Astrocyte of the cerebellum (primary cell): ENCODE measurements at regions not wholly inside any gene's neighbourhood (a gene's known extent, or its start where the extent isn't known, plus 50 kb on each side); places are given as distances from the start of the nearest gene placed in this dataset.

ENCODE experiments used
- DNase-seq: peaks from one replicate; pipeline ENCODE4 v3.0.0-alpha.2; 2011; ENCODE audit warnings: low read depth
- H3K4me3 ChIP-seq: 2 replicates; pipeline ENCODE4 v1.5.1; 2011; ENCODE audit warnings: mild to moderate bottlenecking, low read depth, low read length, moderate library complexity
- in situ Hi-C: cut with HindIII; loops from 2 replicates; pipeline ENCODE4 v1.10.0; 2017; ENCODE audit warnings: low sequenced_read_pairs
- TF ChIP-seq, protein P1 (sequence below): IDR thresholded peaks from 2 replicates; pipeline ENCODE4 v1.5.1; 2012; ENCODE audit warnings: low read length, low read depth, moderate library complexity, mild to moderate bottlenecking; ENCODE audit errors: missing control alignments

DNA sequence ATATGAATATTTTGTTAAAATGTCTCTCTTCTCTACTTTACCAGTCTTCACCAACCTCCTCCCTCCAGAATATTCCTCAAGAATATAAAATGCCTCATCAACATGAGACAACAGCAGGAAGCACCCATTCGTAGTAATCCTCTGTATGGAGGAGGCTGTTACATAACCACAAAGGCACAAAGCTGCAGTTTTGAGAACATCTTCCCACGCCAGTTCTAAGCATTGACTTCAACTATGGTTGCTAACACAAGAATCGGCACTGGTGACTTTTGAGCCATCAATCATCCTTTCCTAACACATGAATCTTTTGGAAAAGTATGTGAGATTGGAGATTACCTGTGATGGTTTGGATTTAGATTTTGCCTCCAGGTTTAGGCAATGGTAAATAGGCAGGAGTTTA lies 54.9 kb upstream of the CYP1B1 start:
- no peak overlapping the region for H3K4me3 ChIP-seq
- TF ChIP-seq, protein P1, sequence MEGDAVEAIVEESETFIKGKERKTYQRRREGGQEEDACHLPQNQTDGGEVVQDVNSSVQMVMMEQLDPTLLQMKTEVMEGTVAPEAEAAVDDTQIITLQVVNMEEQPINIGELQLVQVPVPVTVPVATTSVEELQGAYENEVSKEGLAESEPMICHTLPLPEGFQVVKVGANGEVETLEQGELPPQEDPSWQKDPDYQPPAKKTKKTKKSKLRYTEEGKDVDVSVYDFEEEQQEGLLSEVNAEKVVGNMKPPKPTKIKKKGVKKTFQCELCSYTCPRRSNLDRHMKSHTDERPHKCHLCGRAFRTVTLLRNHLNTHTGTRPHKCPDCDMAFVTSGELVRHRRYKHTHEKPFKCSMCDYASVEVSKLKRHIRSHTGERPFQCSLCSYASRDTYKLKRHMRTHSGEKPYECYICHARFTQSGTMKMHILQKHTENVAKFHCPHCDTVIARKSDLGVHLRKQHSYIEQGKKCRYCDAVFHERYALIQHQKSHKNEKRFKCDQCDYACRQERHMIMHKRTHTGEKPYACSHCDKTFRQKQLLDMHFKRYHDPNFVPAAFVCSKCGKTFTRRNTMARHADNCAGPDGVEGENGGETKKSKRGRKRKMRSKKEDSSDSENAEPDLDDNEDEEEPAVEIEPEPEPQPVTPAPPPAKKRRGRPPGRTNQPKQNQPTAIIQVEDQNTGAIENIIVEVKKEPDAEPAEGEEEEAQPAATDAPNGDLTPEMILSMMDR, result no peak
- in situ Hi-C loops, result no loop called here
- no peak for DNase-seq

DNA sequence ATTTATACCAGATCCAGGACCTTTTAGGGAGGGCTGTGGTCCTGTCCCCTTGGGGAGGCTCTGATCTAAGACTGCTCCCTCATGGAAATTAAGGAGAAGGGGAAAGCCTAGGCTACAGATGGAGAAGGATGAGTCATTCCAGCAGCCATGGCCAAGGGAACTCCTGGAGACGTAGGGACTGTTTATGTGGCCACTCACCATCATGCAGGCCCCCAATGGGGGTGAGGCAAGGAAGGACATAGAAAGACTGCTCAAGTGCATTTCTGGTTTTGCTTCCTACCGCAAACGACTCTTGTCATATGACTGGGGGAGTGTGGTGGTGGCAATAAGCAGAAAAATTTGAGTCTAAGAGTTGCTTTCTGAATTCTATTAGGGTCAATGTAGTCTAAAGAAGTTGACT lies 54.0 kb upstream of the CYP1B1 start:
- DNase-seq, result no peak
- in situ Hi-C loops, result no loop called here
- TF ChIP-seq, protein P1, result no peak
- no peak overlapping the region for H3K4me3 ChIP-seq

DNA sequence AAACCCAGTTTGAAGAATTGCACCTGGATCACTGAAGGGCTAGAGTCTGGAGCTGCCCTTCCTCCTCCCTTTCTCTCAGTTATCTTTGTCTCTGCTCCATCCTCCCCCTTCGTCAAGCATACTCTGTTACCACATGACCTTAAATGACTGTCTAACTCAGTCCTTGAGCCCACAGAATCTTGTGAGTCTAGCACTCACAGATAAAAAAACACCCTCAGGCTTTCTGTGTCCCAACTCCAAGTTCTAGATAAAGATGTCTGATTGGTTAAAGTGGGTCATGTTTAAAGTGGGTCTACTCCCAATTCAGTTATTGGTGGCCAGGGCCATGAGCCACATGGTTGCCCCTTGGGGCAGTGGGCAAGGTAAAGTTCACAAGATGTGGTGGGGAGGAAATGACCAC lies 53.5 kb upstream of the CYP1B1 start:
- TF ChIP-seq, protein P1, result no peak
- no peak overlapping the region for H3K4me3 ChIP-seq
- no peak for DNase-seq
- in situ Hi-C loops, result no loop called here

DNA sequence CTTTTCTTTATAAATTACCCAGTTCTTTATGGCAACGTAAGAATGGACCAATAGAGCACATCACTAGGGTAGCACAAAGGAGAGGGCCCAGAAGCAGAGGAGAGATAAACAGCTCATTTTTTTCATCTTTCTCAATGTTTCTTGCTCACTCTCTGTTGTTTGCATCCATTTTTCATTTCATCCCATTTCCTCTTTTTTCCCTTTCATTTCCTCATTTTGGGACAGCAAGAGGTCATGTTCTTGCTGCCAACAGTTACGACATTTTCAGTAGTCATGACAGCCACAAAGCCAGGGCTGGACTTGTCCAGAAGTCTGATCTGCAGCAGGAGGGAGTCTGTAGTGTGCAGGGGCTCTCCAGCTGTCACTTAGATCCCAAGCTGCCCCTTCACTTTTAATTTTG lies 52.7 kb upstream of the CYP1B1 start:
- in situ Hi-C loops, result no loop called here
- no peak for DNase-seq
- H3K4me3 ChIP-seq, result no peak overlapping the region
- TF ChIP-seq, protein P1, result no peak

DNA sequence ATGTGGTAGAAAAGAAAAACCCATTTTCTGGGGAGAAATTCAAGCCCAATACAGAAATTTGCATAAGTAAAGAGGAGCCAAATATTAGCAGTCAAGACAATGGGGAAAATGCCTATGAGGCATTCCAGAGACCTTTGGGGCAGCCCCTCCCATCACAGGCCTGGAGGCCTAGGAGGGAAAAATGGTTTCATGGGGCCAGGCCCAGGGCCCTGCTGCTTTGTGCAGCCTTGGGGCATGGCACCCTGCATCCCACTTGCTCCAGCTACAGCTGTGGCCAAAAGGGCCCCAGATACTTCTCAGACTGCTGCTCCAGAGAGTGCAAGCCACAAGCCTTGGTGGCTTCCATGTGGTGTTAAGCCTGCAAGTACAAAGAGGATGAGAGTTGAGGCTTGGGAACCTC lies 51.3 kb upstream of the CYP1B1 start:
- in situ Hi-C loops, result no loop called here
- H3K4me3 ChIP-seq, result no peak overlapping the region
- TF ChIP-seq, protein P1, result no peak
- DNase-seq, result no peak

DNA sequence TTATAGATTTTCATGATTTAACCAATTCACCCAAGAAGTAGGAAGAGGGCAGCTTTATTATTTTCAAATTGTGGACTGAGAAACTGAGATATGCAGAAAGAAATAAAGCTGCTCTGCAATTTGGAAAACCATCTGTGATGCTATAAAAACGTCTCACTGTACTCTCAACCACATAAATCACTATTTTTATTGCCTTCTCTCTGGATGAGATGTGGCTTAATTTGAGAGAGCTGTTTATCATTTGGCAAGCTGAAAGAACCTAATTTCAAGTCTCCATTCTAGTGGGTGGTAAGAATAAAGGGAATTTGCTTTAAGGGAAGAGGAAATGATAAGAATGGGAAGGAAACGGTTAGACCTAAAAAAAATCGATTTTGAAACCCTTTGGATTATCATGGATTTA lies 49.9 kb upstream of the CYP1B1 start:
- no peak for DNase-seq
- TF ChIP-seq, protein P1, result no peak
- H3K4me3 ChIP-seq, result no peak overlapping the region
- in situ Hi-C loops, result no loop called here
